Heart left ventricle (tissue), 16 donors: ENCODE measurements at regions not wholly inside any gene's neighbourhood (a gene's known extent, or its start where the extent isn't known, plus 50 kb on each side); places are given as distances from the start of the nearest gene placed in this dataset.
A peak's percentile ranks its signal among the peaks of the same experiment; 100 is the strongest.

ENCODE experiments used
- ATAC-seq, 4 donors: fragments of 200-7000 bp; cut with Tn5 transposase; one replicate each; pipeline ENCODE4 v1.9.1; 2020 to 2022; ENCODE audit warnings: moderate library complexity in 4 of 4, mild to moderate bottlenecking in 3 of 4, moderate number of reproducible peaks in 1 of 4
- DNase-seq, 5 donors: peaks; one replicate each; pipeline ENCODE4 v3.0.0-alpha.2; 2020
- H3K27ac ChIP-seq, 12 donors: fragments of 200-600 bp; sonication (generic) in 4 of 12; one replicate each; pipeline versions ENCODE4 v1.5.0 to v1.8.0; 2016 to 2022; ENCODE audit warnings: mild to moderate bottlenecking in 2 of 12
- H3K27me3 ChIP-seq, 9 donors: fragments of 200-600 bp; sonication (generic) in 2 of 9; one replicate each; pipeline versions ENCODE4 v1.5.1 to v1.8.0; 2016 to 2022; ENCODE audit warnings: mild to moderate bottlenecking in 3 of 9
- H3K36me3 ChIP-seq, 9 donors: fragments of 200-600 bp; sonication (generic) in 2 of 9; one replicate each; pipeline versions ENCODE4 v1.5.0 to v1.8.0; 2018 to 2022; ENCODE audit warnings: mild to moderate bottlenecking in 2 of 9
- H3K4me1 ChIP-seq, 12 donors: fragments of 200-600 bp; sonication (generic) in 4 of 12; one replicate each; pipeline versions ENCODE4 v1.5.0 to v1.8.0; 2016 to 2022; ENCODE audit warnings: mild to moderate bottlenecking in 3 of 12
- H3K4me3 ChIP-seq, 12 donors: fragments of 200-600 bp; sonication (generic) in 4 of 12; one replicate each; pipeline versions ENCODE4 v1.5.0 to v1.8.0; 2017 to 2022; ENCODE audit warnings: mild to moderate bottlenecking in 9 of 12, moderate library complexity in 4 of 12
- H3K9me3 ChIP-seq, 12 donors: fragments of 200-600 bp; sonication (generic) in 4 of 12; one replicate each; pipeline versions ENCODE4 v1.5.0 to v1.8.0; 2016 to 2022; ENCODE audit warnings: mild to moderate bottlenecking in 1 of 12
- CTCF ChIP-seq, 12 donors: fragments of 200-600 bp; sonication (generic) in 4 of 12; IDR thresholded peaks; one replicate each; pipeline versions ENCODE4 v1.5.0 to v1.8.0; 2018 to 2022; ENCODE audit warnings: antibody characterized with exemption in 12 of 12, mild to moderate bottlenecking in 5 of 12
- POLR2A ChIP-seq, 2 donors: fragments of 450-650 bp; IDR thresholded peaks; one replicate each; pipeline ENCODE4 v1.6.1; 2017; ENCODE audit warnings: antibody characterized with exemption in 2 of 2, mild to moderate bottlenecking in 2 of 2, moderate library complexity in 2 of 2
- WGBS, 4 donors: extraction: QIAGEN DNeasy Blood & Tissue Kit in 2 of 4; methylation state at CpG; one replicate each; pipeline versions ENCODE4 v1.1.5 to v1.1.7; 2013 to 2018; 5-methylcytosine and 5-hydroxymethylcytosine counted together
- intact Hi-C, 10 donors: fragments of 100-400 bp; cut with DNase I; formaldehyde crosslinking; loops; one replicate each; pipeline versions ENCODE4 v1.11.1 to v1.14.2; 2022
- donor health status: ischemic (EF 13 %, LVEDD 7.1; RV severe dilation, severe dysfunction).
- donor health status: healthy with polysubstance abuse.
- donor health status: DM: no; HTN: yes; CAD: no.
- donor health status: DM: no; HTN: no; CAD: no.
- donor health status: ischemic (EF 25% LVEDD 6.9; RV normal size, moderate dysfunction).
- donor health status: ischemic (EF 25% LVEDD 5.7; RV mildly dilated, moderate dysfunction).
- donor health status: healthy.
- donor health status: DM: yes; HTN: yes; CAD: no.
- donor health status: ischemic (EF 35%, LVEDD 5.7; RV mildly dilated, moderate dysfunction).
- donor health status: nonischemic (EF 11% LVEDD 7.7; RV severe dilation, severe dysfunction).
- donor health status: DM: yes; HTN: yes; CAD: no.
- donor health status: PGD.
- donor health status: ischemic (EF 29% LVEDD 5.4; RV normal size, mild dysfunction).
- donor health status: nonischemic (EF 23%, LVEDD 6.1; RV moderate dilation, normal function).

GRCh38 chrX:9362363-9362928 lies 102.4 kb upstream of the TBL1X start:
- intact Hi-C loops = no loop called here
- TF ChIP-seq POLR2A (IDR thresholded peaks at IDR 0.05) (no peak), CTCF (IDR thresholded peaks at IDR 0.05) (no peak)
- peak in 2 of 4 donors; percentile 10 to 39 for ATAC-seq
- 42 to 63% (median 55%) methylated on average over 13 of the region's 13 CpGs for WGBS, 4 donors
- H3K4me1 ChIP-seq = no peaks in the 10 kb centered on the region
- peaks cover 0 to 7% (median 0%) of the 10 kb centered on the region in 9 donors for H3K27me3 ChIP-seq
- no peak for DNase-seq
- no peaks in the 10 kb centered on the region for H3K36me3 ChIP-seq
- no peak overlapping the region for H3K4me3 ChIP-seq
- H3K27ac ChIP-seq = no peak overlapping the region
- no peaks in the 10 kb centered on the region for H3K9me3 ChIP-seq

GRCh38 chrX:9367421-9367820 lies 97.4 kb upstream of the TBL1X start:
- H3K27me3 ChIP-seq = peaks cover 0 to 13% (median 0%) of the 10 kb centered on the region in 9 donors
- H3K4me3 ChIP-seq = no peak overlapping the region
- 54 to 84% (median 75%) methylated on average over 2 of the region's 2 CpGs for WGBS, 4 donors
- intact Hi-C loops = no loop called here
- no peak for DNase-seq
- H3K4me1 ChIP-seq = peaks cover 0 to 7% (median 0%) of the 10 kb centered on the region in 12 donors
- no peak overlapping the region for H3K27ac ChIP-seq
- no peaks in the 10 kb centered on the region for H3K36me3 ChIP-seq
- no peak for ATAC-seq
- no peak for TF ChIP-seq CTCF (IDR thresholded peaks at IDR 0.05)
- TF ChIP-seq POLR2A (IDR thresholded peaks at IDR 0.05) = no peak
- H3K9me3 ChIP-seq = no peaks in the 10 kb centered on the region

- Histone ChIP-seq H3K4me1 (peaks cover 0 to 7% (median 0%) of the 10 kb centered on the region in 12 donors), H3K36me3 (no peaks in the 10 kb centered on the region), H3K27me3 (peaks cover 0 to 13% (median 0%) of the 10 kb centered on the region in 9 donors), H3K9me3 (no peaks in the 10 kb centered on the region), H3K4me3 (no peak overlapping the region), H3K27ac (no peak overlapping the region)
- 70 to 92% (median 80%) methylated on average over 6 of the region's 6 CpGs for WGBS, 4 donors
- intact Hi-C loops = no loop called here
- TF ChIP-seq POLR2A (IDR thresholded peaks at IDR 0.05) (no peak), CTCF (IDR thresholded peaks at IDR 0.05) (no peak)
- no peak for DNase-seq
- no peak for ATAC-seq
These were observed 96.6 kb upstream of the TBL1X start for GRCh38 chrX:9368262-9368661.

GRCh38 chrX:9369802-9370291 lies 95.0 kb upstream of the TBL1X start:
- H3K27ac ChIP-seq = peak overlapping the region in 1 of 12 donors; percentile 2
- H3K4me1 ChIP-seq = peaks cover 0 to 7% (median 0%) of the 10 kb centered on the region in 12 donors
- ATAC-seq (peak in 2 of 4 donors; percentile 20 to 28), DNase-seq (no peak)
- intact Hi-C loops = no loop called here
- H3K9me3 ChIP-seq = no peaks in the 10 kb centered on the region
- no peak overlapping the region for H3K4me3 ChIP-seq
- H3K36me3 ChIP-seq = no peaks in the 10 kb centered on the region
- 70 to 85% (median 78%) methylated on average over 10 of the region's 10 CpGs for WGBS, 4 donors
- no peak for TF ChIP-seq POLR2A (IDR thresholded peaks at IDR 0.05)
- TF ChIP-seq CTCF (IDR thresholded peaks at IDR 0.05) = no peak
- peaks cover 0 to 13% (median 0%) of the 10 kb centered on the region in 9 donors for H3K27me3 ChIP-seq
